ENCODE measurements at regions not wholly inside any gene's neighbourhood (a gene's known extent, or its start where the extent isn't known, plus 50 kb on each side); places are given as distances from the start of the nearest gene placed in this dataset. TPM values are rescaled to one million over a fixed set of nuclear protein-coding genes. Genes with fewer than 3 reads are reported as not detected.

- intact Hi-C loops (cut with DNase I), result no loop called here
- Histone ChIP-seq H3K27ac (no peak overlapping the region), H3K4me1 (no peaks in the 10 kb centered on the region), H3K4me3 (no peak overlapping the region), H3K36me3 (no peaks in the 10 kb centered on the region), H3K9me3 (no peaks in the 10 kb centered on the region), H3K27me3 (no peaks in the 10 kb centered on the region)
- TF ChIP-seq CTCF (IDR thresholded peaks at IDR 0.05), result no peak
- TF ChIP-seq POLR2AphosphoS5 (IDR thresholded peaks at IDR 0.05; ENCODE audit: insufficient read depth in 1 of 2, low read depth in 1 of 2), result no peak
- no peak for TF ChIP-seq POLR2A (IDR thresholded peaks at IDR 0.05)
- peak in 1 of 2 donors; percentile 74 for DNase-seq (ENCODE audit: extremely low spot score in 2 of 2)
Measured at GRCh38 chr7:131606346-131607290, 50.2 kb upstream of the PODXL start.

Small RNA genes lying in the stretch of these regions (small RNA-seq; reads per million reads assigned to genes)
- not detected for gene AC009518.3

Data from vagina (tissue), 2 donors.